ENCODE measurements at regions not wholly inside any gene's neighbourhood (a gene's known extent, or its start where the extent isn't known, plus 50 kb on each side); places are given as distances from the start of the nearest gene placed in this dataset.

DNA sequence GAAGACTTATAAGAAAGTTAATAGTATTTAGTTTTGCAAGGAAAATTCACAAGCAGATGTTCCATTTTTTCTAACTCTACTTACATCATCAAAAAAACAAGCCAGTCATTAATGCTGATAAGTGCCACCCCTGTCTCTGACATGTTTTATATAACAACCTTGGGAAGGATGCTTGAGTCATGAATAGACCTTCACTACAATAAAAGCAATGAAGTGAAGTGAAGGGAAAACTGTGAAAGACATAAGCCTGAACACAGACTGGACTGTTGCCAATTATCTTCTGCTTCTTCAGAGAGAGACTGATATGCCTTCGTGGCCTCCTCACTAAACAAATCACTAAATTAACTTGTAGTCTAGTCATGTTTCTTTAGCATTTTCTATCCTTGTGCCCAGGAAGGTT is 353.2 kb downstream of the PDHA2 start:
- DNase-seq, result no peak

DNA sequence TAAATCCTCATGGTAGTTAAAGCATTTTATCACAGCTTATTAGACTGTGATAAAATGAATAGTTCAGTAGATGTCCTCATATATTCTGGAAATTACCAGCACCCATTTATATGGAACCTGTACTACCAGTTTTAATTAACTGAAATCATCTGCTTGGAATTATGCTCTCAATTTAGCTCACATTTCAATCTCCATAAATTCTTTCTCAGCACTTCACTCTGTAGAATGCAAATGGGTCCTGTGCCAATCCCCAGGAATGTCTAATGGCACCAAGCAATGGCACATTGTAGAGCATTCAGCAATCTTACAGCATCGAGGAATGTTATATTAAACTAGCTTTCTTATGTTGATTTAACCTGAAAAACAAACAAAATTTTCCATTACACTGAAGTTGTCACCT is 355.1 kb downstream of the PDHA2 start:
- no peak for DNase-seq

DNA sequence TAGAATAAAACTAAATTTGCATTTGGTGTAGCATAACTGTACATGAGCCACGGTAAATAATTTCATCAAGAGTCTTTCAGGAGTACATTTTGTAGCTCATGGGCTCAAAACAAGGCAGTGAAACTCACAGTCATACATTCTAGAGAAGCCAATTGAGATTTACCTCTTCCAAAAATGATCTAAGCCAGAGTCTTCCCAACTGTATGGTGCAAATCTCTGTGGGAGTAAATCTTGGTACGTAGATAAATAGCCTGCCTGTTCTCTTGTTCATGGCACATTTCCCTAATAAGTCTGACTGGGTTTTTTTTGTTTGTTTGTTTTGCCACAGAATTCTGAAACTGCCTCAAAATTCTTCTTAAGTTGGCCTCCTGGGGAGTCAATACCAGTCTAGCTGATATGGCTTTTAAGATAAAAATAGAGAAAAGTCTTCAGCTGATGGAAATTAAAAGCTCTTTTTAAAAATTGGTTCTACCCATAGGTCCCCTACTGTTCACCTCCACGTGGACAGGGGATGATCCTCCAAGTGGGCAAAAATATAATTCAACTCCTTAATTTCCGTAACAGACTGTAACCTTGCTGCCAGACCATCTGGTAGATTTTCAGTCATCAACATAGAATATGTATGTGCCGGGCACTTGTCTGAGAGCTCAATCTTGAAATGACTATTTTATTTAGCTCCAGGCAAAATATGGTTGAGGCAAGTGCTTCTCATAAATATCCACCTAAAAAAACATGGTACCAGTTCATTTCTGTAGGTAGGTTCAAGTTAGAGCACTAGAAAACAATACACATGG is 365.4 kb downstream of the PDHA2 start:
- DNase-seq, result no peak

DNA sequence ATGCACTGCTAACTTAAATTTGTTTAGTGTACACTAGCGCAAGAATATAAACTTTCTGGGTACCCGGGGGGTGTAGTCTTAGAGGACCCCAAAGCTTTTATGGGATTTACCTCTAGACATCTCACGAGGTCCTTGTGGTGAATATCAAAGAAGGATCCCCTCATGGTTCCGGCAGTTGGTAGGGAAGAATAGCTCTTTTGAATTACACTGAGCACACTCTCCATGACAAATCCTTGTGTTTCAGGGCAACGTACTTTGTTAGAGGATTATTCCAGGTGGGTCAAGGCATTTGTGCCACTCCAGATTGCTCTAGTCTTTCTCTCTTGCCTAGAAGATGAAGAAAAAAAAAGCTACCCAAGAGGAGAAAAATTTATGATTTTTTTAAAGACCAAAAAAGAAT is 387.6 kb downstream of the PDHA2 start:
- DNase-seq, result no peak

DNA sequence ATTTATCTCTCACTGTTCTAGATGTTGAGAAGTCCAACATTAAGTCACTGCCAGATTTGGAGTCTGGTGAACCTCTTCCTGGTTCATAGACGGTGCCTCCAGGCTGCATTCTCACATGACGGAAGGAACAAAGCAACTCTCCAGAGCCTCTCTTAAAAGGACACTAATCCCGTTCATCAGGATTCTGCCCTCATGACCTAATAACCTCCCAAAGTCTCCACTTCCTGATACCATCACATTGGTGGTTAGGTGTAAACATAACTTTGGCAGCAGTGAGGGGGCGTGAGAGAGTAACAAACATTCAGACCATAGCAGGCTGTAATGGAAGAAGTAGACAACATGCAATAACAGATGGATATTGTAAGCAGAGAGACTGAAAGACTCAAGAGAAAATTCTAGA is 388.6 kb downstream of the PDHA2 start:
- DNase-seq, result no peak

DNA sequence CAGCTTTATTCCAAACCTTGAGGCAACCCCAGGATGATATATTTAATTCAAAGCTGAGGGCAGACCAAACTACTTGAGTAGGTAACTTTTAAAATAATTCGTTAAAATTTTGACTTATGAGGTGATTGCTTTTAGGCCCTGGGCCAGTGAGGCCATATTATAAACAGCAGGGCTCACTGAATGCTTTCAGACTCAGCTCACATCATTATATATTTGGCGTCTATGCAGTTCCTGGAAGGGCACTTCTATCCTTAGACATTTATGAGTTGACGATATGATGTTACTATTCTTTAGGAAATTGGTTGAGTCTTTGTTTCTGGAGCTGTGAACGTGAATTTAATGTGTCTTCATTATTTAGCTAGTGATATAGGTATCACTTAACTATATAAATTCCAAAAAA is 400.1 kb downstream of the PDHA2 start:
- no peak for DNase-seq

DNA sequence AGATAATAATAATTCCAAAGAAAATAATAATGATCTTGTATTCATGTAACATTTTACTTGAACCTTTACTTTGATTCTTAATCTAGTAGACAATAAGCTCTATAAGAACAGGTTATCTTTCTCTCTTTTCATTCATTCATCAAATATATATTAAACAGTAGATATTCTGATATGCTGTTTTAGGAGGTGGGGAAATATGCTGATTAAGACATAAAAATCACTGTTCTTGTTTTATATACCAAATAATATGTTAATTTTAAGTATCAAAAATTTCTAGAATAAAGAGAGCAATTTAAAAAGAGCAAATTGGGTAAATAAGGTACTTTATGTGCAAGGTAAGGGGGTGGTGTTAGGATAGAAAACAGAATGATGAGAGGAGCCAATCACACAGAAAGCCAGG is 401.9 kb downstream of the PDHA2 start:
- DNase-seq, result no peak

DNA sequence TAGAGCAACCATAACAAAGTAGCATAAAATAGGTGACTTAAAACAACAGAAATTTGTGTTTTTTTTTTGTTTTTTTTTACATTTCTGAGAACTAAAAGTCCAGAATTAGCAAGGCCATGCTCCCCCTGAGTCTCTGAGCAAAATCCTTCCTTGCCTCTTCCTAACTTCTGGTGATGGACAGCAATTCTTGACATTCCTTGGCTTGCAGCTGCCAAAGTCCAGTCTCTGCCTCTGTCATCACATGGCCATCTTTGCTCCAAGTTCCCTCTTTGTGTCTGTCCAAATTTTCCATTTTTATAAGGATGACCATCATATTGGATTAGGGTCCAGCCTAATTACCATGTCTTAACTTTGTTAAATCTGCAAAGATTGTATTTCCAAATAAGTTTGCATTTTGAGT is 407.2 kb downstream of the PDHA2 start:
- DNase-seq, result no peak

DNA sequence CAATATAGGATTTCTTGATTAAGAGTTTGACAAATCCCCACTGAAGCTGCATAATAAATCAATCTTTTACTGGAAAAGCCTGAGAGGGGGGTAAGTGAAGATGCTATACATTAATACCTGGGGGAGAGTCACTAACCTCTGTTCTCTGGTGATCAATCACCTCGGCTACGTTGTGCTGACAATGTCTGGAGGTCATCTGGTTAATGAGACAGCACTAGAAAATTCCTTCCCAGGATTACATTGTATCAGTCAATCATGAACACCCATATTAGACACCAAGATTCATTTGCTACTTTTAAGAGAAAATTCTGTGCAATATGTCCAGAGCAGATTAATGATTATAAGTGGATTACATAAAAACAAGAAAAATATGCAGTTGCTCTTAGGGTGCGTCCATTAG is 408.3 kb downstream of the PDHA2 start:
- DNase-seq, result no peak

DNA sequence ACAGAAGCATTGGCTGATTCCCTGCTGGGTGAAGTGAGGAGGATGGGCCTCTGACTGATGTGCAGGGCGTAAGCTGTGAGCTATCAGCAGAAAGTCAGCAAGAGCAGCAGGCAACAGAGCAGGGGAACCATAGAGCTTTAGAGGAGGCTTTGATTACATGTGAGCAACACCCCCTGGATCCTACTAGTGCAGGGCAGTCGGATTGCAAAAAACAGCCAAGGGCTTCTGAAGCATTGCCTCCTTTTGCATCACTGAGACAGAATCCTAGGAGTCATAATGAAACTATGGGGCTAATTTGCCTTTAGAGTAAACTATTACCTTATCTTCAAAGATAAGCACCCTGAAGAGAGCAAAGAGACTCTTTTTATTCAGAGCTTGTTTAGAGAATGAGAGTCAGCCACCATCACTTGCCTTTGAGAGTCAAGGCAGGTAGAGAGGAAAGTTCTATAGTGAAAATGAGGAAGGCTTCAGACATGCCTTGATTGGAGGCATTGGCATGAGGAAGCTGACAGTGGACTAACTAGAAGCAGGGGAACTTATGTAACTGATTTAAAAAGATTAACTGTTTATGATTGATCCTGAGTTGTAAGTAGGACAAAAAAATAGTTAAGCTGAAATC is 420.3 kb downstream of the PDHA2 start:
- DNase-seq, result no peak

DNA sequence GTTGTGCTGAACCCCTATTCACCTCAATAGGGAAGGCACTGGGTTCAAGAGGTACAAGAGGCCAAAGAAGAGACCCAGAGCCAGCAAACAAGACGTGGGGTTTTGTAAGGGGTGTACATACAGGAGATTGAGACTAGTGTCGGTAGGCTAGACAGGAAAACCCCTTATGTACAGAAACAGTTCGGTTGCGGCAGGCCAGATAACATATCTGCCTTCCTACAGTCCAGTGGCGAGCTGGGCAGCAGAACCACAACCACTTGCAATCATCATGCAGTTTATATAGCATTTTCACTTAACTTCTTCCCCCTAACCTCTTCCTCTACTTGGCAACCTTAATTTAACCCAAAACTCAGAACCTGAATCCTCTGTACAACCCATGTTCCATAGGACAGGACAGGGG is 422.2 kb downstream of the PDHA2 start:
- no peak for DNase-seq

DNA sequence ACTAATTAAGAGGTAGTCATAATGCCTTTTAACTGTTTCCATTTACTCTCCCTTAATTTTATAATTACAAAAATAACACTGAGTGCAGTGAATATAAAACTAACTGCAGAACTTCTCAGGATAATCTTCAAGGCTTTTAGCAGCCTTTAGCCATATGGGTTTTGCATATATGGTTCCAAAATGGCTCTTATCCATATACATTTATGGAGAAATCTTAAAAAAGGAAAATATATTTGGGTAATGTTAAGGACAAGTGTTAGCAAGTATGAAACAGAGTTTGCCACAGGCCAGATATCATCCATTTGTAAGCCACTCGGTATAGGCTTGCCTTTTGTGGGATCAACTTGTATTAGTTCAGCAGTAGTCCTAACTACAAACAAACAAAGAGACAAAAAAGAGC is 423.4 kb downstream of the PDHA2 start:
- no peak for DNase-seq

DNA sequence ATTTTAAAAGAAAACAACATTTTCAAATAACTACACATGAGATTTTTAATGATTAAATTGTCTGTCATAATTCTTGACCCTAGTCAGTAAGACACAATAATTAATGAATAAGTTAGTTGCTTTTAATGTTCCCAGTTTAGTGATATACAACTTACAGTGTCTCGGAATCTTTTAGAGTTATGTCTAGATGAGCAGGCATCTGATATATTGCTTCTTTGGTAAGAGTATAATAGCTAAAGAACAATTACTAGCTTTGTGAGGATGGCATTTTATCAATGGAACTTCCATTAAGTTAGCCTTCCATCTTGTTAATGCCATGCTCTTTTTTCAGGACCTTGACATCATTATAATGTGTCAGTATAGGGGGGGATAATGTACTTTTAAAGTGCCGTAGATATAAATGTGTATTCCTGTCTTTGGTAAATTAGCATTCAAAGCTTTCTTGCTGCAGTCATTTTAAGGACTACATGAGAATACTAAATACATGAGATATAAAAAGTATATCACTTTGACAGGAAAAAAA is 425.1 kb downstream of the PDHA2 start:
- DNase-seq, result no peak

DNA sequence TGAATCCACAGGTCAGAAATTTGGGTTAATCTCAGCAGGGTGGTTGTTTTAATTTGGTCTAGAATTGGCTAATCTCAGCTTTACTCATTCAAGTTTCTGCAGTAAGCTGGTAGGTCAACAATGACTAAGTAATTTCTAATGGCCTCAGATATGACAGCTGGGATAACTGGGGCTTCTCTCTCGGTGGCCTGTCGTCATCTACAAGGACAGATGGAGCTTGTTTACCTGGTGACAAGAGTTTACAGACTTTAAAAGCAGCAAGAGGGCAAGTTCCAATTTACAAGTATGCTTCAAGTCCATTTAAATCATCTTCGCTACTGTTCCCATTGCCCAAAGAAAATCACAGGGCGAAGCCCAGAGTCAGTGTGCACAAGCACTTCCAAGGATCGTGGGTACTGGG is 453.9 kb downstream of the PDHA2 start:
- DNase-seq, result no peak

DNA sequence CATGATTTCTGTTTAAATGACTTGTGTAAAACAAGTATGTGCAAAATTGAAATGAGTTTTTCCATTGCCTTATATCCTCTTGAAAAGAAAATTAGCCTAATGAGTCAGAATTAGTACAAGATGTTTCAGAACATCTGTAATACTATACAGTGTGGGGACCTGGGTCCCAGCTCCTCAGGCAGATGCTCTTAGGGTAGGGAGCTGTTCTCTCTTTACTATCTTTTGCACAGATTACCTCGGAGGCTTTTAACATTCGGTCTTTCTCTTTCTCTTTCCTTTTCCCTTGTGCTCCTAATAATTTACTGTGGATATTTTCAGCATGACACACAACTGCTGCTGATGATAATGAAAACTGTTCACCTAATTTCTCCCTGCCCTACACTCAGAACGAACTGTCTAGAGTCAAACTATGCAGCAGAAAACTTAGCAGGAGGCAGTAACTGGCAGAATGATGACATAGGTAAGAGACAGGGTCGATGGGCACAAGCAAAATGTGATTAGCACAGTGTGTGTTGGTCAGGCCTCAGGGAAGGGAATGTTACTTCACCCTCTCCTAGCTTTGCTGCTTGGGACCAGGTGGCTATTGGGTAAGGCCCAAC is 455.3 kb downstream of the PDHA2 start:
- DNase-seq, result no peak

DNA sequence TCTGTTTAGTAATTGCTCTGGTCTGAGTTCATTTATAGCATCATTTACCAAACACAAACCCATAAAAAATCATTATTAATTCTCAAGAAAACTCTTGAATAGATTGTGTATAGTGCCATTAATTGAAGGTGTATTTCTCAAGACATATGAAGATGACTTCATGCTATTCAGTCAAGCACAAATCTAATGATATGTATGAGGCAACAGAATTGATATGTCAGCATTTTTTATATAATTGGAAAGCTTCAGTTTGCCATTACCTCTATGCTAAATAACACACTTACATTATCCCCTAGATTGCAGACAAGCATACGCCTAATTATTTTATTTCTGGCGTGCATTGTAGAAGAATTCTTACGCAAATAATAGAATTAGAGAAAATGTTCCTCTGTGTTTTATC is 461.8 kb downstream of the PDHA2 start:
- no peak for DNase-seq

DNA sequence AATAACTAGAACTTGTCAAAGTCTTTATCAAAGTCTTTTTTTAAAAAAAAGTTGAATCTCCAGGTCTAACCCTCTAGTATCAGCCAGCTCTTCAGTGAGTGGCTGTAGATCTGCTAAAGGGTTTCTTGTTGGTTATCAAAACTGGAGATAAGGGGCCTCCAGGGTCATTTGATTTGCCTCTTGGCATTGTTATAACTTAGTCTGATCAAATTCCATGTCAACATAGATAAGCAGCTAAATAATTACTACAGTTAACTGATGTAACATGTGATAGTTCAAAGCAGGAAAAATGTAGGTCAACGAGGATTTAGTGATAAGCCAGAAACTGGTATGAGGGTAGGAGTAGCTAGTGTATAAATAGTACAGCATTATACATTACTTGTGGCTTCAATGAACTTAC is 465.1 kb downstream of the PDHA2 start:
- no peak for DNase-seq

DNA sequence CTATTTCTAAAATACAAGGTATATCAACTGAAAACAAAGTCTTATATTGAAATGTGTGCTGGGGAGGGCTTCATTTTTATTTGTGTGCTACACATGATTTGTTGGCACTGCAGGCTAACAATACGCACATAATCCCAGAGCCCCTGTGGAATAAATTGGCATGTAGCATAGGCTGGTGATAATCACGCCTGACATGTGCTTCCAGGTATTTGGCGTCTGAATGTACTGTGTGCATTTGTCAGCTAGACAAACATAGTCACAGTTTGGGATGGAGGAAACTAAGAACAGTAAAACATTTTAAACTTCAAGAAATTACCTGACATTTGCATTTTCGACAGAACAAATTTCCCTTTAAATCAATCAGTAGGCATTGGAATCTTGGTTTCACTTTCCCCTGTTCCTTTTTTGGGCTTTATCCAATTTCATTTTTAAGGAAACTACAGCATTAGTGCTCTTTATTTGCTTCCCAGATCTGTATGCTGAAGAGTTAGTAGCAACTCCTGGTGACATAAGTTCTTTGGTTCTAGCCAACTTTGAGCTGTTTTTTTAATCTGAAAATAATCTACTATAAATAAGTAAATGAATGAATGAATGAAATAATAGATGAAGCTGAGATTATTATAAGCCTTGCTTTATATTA is 472.3 kb downstream of the PDHA2 start:
- DNase-seq, result no peak

DNA sequence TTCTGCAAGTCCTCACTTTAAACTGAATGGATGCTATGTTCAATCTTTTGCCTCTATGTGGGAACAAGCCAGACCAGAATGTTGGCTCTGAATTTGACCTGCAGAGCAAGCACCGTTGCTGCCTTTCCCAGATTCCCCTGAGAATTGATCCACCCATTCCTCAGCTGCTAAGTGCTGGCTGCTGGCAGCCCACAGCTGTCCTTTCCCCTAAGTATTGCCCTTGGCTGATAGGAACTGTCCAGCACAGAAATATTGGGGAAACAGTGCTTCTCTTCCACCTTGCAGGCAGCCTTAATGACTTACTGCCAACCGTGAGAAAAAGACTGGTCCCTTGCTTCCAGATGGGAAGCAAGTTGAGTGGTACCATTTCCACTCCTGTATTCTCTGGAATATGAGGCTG is 475.9 kb downstream of the PDHA2 start:
- no peak for DNase-seq

DNA sequence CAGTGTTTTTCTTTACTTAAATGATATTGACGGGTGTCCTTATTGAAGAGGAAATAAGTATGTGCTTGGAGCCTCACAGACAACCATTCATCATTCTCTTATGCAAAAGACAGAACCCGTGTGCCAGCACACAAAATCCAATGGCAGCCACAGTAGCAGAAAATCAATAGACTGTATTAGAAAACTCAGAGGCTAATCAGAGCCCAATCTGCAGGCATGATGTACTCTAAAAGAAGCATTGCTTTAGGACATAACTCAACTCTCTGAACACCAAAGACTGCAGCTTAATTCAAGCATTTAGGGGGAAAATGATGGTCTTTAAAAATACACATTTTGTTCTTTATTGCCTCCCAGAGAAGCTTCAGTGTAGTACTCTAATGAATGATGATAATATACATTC is 476.9 kb downstream of the PDHA2 start:
- no peak for DNase-seq

DNA sequence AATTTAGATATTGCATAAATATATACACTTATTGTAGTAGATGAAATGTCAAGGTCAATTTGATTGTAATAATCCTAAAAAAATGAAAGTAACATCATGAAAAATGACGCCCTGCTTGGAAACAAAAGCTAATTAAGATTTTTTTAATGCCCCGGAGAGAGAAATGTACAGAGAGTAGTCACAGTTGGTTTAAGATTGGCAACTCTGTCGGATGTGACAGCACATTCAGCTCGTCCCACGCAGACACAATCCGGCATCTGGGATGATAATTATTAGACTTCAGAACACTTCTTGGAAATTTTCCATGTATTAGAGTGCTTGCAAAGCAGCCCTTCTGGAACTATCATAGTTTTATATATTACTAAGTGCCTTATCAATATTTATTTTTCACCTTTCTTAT is 478.0 kb downstream of the PDHA2 start:
- DNase-seq, result no peak

DNA sequence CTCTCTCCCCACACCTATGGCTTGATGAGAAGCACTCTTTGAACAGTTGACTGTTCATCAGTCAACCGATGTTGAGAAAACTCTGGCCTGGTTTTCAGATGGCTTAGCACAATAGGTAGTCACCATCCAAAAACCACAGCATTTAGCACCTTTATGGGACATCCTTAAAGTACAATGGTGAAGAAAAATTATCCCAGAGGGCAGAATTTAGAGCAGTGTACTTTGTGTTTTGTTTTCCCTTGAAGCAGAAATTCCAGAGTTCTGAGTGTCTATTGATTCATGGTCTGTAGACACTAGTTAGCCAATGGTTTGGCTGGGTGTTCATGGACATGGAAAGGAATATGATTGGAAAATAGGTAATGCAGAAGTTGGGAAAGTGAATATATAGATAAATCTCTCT is 487.0 kb downstream of the PDHA2 start:
- no peak for DNase-seq

DNA sequence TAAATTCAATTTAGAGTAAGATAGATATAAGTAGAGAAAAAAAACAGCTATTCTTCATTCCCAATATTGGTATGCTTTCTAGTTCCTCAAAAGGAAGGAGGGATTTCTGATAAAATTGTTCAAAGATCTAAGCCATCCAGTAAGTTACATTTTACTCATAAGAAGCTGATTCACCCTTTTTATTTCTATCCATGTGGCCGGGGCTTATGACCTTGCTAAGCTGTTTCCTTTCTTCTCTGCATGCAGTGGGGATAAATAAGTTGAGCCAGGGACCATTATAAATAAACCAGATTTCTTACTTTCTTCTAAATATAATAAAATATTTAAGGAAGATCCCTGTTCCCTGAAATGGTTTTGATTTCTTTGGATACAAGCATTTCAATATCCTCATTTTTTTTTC is 502.3 kb downstream of the PDHA2 start:
- no peak for DNase-seq

Measured in midbrain (tissue), 1 donor.